ENCODE measurements at regions not wholly inside any gene's neighbourhood (a gene's known extent, or its start where the extent isn't known, plus 50 kb on each side); places are given as distances from the start of the nearest gene placed in this dataset.

DNA sequence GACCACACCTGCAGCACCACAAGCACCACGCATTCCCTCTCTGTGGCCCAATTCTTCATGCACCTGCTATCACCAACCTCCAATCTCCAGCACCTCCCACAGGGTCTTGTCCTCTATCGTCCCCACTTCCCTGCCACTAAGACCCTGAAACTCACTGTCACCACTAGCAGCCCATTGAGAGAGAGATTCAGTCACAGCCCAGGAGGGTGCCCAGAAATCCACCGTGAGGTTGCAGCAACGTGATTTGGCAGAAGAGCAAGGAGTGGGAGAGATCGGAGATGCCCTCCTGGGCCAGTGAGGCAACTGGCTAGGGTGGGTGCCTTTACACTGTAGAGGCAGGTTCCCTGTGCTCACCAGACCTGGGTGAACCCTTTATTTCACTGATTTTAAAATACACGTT lies 90.1 kb downstream of the ANKRD60 start:
- no peak for DNase-seq

DNA sequence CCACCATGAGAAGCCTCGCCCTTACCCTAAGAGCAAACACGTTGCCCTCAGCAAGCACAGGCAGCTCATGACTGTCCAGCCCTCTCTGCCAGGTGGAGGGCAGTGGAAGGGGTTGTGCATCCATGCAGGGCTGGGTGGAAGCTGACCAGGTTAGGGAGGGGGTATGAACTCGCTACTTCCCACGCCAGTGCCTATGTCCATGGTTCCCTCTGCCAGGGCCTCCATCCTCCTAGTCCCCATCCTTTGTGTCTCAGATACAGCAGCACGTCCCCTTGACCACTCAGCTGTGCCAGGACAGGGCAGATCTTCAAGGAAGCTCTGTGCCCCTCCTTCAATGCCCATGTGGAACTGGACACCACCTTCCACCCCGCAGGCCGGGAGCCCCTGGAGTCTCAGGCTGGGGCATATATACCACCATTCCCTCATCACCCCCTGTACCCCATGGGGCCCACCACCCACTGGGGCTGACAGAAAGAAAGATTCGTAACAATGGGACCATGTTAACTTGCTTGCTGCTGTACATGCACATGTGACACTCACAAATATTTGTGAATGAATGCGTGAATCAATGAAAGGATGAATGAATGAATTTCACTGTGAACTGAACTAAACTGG lies 90.7 kb downstream of the ANKRD60 start:
- no peak for DNase-seq

DNA sequence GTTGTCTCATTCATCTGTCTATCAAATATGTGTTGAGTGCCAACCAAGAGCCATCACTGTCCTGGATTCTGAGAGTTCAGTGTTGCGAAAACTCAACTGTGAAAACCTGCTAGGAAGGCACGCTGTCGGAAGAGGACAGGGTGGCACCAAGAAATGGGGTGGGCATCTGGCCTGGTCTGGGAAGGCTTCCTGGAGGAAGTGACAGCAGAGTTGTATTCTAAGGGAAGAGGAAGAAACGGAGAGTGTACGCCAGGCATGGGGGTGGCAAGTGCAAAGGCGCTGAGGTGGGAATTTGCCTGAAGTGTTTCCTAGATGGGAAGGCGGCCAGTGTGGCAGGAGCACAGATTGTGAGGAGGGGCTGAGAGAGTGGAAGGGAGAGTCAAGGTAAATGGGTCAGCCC lies 91.2 kb downstream of the ANKRD60 start:
- DNase-seq = no peak

DNA sequence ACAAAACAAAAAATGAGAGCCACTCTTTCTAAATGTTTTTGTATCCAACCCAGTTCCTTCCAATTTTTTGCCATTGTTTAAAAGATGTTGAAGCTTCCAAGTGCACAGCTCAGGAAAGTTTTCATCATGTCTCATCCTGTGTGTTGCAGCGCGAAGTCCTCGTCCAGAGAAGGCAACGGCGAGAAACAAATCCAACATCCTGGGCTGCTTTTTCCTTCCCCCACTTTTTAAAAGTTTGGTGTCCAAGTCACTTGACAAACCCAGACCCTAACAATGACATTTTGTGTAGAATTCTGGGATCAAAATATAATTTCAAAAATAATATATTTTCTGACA lies 92.3 kb downstream of the ANKRD60 start:
- DNase-seq = no peak

DNA sequence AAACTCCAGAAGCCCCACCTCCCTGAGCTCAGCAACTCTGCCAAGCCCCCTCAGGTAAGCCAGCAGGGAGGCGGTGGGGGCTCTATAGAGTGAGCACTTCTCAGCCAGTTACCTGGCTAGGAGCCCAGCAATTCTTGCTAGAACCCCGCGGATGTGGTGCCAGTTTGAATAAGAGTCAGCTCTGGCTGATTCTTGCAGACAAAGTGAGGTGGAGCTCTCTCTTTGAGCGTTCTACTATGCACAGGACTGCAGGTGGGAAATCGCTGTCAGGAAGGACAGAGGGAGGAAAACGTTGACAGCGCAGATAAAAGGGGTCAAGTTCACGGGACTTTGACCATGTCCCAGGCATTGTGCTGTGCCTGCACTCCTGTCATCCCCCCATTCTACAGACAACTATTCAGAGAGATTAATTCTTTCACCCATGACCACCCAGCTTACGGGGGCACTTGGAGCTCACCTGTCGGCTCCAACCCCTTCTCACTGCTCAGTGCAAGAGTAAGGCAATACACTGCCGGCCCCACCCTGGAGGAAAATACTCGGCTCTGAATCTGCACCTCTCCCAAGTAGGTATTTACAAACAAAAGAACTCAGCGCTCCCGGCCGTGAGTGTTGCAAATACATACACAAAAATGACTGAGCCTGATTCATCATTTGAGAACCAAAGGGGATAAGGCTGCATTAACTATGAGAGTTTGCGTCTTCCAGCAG lies 92.9 kb downstream of the ANKRD60 start:
- no peak for DNase-seq

DNA sequence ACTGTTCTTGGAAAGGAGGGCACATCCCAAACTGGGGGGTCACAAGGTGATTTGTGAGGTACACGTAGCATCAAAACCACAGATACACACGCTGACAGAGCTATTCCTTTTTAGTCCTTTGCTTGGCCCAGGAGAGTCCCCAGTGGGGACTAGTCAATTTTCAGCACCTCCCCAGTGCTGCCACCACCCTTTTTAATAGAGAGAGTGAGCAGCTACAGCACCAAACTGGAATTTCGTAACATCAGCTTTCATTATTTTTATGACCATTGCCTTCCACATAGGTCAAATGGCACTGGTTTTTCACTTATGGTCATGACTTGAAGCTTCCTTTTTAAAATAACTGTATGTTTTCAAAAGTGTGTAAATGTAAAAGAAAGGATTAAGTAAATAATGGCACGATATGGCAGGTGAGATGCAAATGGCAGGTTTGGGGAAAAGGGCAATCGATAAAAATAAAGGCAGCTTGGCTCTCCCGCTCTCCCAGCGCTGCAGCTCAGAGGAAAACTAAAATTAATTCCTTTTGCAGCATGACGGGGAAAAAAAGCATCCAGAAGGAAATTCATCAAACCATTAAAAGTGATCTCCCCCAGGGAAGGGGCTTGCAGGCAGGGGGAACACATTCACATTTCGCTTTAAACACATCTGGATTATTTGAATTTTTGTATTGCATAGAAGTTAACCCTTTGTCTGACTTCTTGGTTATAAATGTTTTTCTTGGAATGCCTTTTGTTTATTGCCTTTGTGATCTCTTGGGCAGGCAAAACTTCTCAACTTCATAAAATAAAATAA lies 95.2 kb downstream of the ANKRD60 start:
- DNase-seq = no peak

DNA sequence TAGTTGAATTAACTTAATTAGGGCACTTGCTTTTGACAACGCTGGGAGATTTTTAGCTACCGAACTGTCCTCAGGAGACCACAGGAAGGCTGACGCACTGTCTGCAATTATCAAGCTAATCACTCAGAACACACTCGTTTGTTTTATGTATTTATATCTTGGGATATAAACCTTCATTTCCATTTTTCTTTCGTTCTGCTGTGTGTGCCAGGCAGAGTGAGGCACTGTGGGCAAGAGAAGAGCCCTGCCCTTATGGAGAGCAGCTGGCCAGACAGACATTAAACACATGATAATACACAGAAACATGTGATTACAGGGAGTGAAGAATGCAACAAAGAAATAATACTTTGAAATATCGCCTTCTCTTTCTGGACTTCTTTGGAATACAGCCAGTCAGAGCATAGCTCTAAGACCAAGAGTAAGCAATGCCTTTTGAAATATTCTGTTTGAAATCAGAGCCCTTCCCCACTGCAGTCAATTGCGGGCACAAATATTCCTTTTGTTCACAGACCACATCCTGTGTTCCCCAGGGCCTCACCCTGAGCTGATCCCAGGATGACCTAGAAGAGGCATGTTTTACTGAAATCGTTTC lies 96.8 kb downstream of the ANKRD60 start:
- DNase-seq = peak; percentile 54

DNA sequence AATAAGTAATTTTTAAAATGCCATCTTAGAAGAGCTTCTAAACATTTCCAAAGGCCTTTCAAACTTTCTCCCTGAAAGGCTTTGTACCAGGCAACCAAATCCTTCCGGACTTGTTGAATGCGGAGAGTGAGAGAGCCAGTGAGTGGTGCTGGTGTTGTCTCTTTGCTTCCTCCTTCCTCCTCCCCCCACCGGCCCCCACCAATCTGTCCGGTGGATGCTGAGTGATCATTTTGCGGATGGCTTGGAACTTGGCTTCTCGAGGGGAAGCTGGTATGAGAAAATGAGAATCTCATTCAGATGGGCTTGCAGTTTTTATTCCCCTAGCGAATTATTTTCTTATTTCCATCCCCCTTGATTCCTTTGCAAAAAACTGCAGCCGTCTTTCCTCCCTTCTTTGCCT lies 97.3 kb downstream of the ANKRD60 start:
- DNase-seq = peak; percentile 67

DNA sequence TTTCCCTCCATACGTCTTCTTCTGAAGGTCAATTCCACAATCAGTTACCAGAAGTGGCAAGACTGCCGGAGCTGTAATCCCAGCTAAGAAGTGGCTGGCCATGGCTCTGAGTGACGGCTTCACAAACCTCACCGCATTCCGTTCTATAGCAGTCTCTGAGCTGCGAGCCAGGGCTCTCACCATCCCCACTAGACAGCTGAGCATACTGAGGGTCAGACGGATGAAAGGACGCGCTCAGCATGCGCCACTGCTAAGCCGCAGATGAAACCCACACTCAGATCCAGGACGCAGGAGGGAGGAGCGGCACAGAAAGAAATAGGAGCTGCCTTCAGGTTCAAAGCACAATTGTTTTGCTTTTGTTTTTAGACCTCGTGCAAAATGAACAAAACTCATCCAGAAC lies 97.9 kb downstream of the ANKRD60 start:
- peak; percentile 44 for DNase-seq

DNA sequence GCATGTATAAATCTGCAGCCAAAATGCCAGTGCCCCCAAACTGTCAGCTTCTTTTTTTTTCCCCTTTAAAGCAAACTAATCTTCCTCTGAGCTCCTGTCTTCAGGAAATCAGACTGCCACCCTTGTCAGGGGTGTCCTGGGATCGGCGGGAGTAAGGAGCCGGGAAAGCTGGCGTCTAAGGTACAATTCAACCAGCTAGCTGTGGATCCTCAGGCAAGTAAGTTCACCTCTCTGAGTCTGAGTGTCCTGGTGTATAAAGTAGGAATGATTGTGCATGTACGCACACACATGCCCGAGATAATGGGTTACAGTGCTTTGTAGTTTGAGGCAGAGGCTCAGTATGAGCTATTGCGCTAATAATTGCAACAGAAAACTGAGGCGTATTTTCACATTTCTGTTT lies 98.3 kb downstream of the ANKRD60 start:
- no peak for DNase-seq

DNA sequence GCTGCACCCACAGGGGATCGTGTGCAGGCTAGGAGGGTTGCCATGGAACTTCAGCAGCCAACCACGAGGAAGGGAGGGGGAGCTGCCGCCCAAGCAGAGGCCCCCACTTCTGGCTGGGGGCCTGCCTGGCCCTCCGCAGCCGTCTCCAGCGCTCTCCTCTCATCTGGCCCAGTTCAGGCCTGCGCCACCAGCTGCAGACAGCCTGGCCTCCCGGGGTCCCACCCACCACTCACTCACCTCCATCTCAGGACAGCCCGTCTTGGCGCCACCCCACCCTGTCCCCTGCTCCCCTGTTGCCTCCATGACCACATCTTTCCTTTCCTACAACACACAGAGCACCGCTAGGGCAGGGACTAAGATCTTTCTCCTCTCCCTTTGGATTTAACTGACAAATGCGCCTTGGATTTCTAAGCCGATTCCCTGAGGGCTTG lies 98.7 kb downstream of the ANKRD60 start:
- peak; percentile 76 for DNase-seq

DNA sequence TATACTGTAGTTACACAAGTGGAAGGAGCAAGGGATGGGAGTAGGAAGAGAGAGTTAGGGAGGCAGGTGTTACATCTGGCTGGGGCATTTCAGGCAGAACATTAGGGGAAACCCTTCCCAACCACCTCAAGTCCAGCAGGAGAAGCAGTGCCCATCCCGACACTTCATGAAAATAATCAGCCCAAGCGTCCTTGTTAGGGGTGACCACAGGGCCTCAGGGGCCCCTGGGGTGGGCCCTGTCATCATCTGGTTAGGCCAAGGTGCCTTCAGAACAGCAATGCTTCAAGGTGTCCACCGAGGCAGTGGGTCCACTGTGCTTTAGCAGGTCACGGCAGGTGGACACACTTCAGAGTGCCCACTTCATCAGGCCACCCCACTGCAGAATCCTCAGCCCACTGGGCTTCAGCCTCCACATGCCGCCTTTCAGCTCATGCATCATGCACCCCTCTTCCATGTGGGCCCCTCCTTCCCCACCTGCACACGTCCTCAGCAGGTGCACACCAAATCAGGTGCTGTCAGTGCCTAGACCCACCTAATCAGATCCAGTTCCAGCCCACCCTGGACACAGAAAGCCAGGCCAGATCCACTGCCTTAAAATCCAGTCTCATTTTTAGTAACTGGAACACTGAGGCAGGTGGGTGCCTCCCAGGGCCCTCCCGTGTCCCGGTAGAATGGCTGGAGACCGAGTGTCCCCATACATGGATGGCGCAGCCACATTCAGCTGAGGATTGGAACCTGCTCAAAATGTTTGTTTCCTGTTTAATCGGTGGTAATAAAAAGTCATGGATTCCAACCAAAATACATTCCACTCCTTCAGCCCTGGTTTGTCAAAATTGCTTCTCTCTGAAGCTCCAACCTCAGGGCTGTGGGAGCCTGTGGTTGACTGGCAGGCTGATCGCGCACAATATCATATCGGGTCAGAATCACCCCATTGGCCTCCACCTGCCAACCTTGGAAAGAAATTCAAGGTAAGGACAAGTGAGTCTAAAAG lies 99.5 kb downstream of the ANKRD60 start:
- no peak for DNase-seq

DNA sequence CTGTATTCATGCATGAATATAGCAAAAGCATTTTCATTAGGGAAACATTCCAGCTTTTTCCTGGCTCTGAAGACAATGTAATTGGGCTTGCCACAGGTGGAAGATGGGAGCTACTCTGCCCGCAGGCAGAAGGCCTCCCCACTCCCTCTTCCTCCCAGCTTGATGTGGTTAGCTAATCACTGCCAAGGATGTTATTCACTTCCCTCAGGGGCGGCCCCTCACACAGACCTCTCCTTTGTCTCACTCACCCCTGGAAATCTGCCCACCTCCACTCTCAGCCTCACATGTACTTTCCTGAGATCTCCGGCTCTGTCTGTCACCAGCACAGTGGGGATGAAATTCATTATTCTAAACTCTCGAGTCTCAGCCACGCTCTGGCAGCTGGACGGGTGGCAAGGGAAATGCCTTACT lies 100.7 kb downstream of the ANKRD60 start:
- no peak for DNase-seq

DNA sequence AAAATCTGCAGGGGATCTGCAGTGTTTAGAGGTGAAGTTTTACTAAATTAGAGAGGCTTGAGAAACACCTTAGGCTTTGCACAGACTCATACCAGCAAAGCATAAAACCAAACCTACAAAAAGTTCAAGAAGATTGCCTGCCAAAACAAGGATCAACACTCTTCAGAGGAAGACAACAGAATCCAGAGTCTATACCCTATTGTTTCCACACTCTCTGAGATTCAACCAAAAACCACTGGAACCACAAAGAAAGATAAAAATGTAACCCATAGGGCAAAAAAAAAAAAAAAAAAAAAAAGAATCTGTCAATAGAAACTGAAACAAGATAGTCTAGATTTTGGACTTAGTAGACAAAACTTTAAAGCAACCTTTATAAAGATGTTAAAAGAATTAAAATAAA lies 102.7 kb downstream of the ANKRD60 start:
- DNase-seq = no peak

DNA sequence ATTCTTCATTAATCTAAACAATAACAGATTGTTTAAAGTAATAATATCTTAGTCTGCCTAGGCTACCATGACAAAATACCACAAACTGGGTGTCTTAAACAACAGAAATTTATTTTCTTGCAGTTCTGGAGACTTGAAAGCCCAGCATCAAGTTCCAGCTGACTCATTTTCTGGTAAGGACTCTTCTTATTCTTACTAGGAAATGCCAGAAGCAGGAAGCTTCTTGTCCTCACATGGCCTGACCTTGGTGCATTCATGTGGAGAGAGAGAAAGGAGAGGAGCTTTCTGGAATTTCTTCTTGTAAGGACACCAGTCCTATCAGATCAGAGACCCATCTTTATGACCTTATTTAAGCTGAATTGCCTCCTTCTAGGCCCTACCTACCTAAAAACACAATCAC lies 110.5 kb downstream of the ANKRD60 start:
- DNase-seq = no peak

DNA sequence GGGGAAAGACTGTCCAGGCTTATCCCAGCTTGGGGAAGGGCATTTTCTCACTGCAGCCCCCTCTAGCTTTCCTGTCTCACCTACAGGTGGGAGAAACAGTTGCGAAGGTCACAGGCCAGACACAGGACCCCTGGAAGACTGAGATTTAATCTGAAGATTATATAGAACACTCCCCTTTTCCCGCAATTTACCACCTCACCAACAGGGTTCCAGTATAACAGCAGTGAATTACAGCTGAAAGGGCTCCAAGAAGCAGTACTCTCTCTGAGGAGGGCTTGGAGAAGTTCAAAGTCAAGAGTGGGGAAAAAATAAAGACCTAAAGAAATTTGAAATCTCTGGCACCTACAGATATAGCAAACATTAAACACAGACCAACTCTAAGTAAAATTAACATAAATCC lies 111.9 kb downstream of the ANKRD60 start:
- DNase-seq = peak; percentile 16

DNA sequence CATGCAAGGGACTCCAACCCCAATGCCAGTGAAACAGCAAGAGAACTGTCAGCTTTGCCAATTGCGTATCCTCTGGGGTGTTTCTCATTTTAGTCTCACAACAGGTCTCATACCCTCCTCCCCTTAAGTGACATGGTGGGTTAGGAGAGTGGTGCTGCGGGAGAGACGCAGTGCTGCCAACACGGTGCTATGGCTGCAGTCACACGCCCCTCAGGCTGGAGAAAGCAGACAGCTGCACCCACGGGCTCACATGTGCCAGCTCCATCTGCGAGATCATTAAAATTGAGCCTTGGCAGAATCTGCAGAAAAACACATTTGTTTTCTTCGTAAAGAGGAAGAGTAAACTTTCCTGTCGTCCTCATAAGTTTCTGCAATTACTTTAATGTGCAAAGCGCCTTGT lies 114.7 kb downstream of the ANKRD60 start:
- no peak for DNase-seq

DNA sequence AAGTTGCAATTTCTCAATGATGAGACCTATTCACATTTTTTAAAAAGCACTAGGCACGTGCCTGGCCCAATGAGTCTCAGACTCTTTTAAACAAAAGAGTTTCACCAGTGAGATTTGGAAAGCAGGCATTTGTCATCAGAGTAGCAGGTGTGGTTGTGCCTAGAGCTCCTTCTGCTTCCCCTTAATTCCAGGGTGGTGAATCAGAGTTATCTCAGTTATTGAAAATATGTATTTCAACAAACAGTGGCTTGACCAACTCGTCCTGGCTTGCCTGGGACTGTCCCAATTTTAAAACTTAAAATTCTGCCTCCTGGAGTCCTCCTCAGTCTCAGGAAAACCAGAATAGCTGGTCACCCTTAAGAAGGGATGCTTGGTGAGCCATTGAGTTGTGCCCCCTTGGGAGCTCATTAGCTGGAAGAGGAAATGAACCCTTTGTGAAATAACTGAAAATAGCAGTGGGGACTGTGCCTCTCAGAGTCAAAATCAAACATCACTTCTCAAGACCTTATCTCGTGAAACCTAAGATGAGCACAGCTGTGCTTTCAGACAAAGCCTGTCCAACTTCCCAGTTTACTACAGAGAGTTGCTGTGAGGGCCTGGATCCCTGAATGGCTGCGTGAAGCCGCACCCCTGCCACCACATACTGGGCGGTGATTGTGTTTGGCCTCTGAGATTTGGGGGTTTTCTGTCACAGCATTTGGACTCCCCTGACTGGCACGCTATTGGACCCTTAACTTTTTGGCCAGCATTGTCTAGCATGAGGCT lies 116.3 kb downstream of the ANKRD60 start:
- DNase-seq = no peak

DNA sequence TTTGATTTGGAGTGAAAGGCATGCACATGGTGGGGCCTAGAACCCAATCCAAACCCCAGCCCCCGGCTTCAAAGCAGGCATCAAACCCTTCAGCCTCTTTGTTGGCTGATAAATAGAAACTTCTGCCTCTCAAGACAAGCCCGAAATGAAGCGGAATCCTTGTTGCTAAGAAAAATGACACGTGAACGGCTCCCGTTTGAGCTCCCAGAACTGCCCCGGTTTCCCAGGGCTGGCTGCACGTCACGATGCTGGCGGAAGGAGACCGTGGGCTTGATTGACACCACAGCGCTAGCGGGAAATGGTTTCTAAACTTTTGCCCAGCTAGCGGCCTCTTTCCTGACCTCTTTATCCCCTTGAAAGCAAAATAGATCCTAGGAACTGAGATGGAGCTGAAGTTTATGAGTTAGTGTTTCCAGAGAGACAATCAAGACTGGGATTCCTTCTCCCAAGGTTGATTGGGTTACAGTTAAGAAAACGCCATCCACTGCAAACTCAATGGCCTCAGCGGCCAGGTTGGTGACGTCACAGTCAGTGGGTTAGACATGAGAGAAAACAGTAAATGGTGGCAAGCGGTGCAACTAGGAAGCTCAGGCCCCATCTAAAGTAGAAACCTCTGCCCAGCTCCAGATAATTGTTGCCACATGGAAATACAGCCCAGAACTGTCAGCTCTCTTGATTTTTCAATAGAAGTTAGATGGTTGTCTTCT lies 117.0 kb downstream of the ANKRD60 start:
- no peak for DNase-seq

DNA sequence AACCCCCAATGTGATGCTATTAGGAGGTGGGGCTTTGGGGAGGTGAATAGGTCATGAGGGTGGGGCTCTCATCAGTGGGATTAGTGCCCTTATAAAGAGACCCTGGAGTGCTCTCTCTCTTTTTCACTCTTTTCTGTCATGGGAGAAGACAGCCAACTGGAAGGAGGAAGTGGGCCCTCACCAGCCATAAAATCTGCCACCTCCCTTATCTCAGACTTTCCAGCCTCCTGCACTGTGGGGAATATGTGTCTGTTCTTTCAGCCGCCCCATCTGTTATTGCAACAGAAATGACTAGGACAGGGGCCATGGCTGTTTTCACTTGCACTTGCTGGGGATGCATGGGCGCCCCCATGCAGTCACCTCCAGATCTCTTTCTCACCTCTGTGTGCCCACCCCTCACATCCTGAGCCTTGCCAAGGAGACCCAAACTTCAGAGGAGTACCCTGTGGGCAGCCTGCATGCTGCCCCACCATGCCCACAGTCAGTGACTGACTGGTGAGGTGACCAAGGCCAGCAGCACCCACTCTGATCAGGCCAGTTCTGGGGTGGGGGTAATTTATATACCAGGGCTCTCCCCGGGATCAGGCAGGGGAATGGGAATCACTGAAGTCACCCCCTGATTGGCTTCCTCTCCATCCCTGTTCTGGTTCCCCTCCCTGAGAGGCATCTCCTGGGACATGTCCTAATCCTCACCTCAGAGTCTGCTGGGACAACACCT lies 118.4 kb downstream of the ANKRD60 start:
- DNase-seq = no peak
